A549 (cell line): ENCODE measurements at regions not wholly inside any gene's neighbourhood (a gene's known extent, or its start where the extent isn't known, plus 50 kb on each side); places are given as distances from the start of the nearest gene placed in this dataset.

Experiments used
- ATAC-seq, 2 experiments: fragments of 200-7000 bp in 1 of 2; fragments of >200 bp in 1 of 2; cut with Nextera tagmentation in 1 of 2; cut with Tn5 transposase in 1 of 2; 3 replicates each; pipeline versions ENCODE4 v1.8.0 to v1.9.1; 2018 to 2020; ENCODE audit warnings: mild to moderate bottlenecking in 1 of 2, moderate library complexity in 1 of 2
- CTCF ChIA-PET: fragments of 300-600 bp; sonication (Branson Sonifier 250); formaldehyde crosslinking; extraction: SDS; loops from one replicate; lab custom pipeline; 2021; ENCODE audit warnings: antibody characterized with exemption, inconsistent platforms; lab: Yijun Ruan, JAX
- POLR2A ChIA-PET: fragments of 350-600 bp; formaldehyde crosslinking; extraction: SDS; loops from one replicate; lab custom pipeline; 2021; ENCODE audit warnings: antibody characterized with exemption, inconsistent platforms; lab: Yijun Ruan, JAX
- DNase-seq, 2 experiments: peaks; one replicate each; pipeline versions ENCODE4 v3.0.0 to v3.0.0-alpha.2; 2011 to 2016; ENCODE audit warnings: low read depth in 1 of 2, low spot score in 1 of 2
- FAIRE-seq: peaks from 2 replicates; lab custom pipeline; 2011; peaks lifted over from hg19 to GRCh38; lab: Jason Lieb, UNC
- H3K27ac ChIP-seq, 2 experiments: fragments of >200 bp; sonication (Bioruptor Twin); formaldehyde crosslinking; 3 replicates each; pipeline ENCODE4 v1.5.1; 2016 to 2017
- H3K4me1 ChIP-seq: fragments of >200 bp; sonication (Bioruptor Twin); formaldehyde crosslinking; 3 replicates; pipeline ENCODE4 v1.6.1; 2016
- H3K4me2 ChIP-seq: fragments of >200 bp; sonication (Bioruptor Twin); formaldehyde crosslinking; 3 replicates; pipeline ENCODE4 v1.6.1; 2016
- H3K4me3 ChIP-seq: fragments of >200 bp; sonication (Bioruptor Twin); formaldehyde crosslinking; 3 replicates; pipeline ENCODE4 v1.5.1; 2016
- H3K9me3 ChIP-seq: fragments of >200 bp; sonication (Bioruptor Twin); formaldehyde crosslinking; 3 replicates; pipeline ENCODE4 v1.6.1; 2016
- BHLHE40 ChIP-seq: IDR thresholded peaks from 2 replicates; pipeline ENCODE4 v1.6.1; 2012; ENCODE audit warnings: low read depth, low read length, inconsistent platforms
- CHD2 ChIP-seq: fragments of 150-350 bp; IDR thresholded peaks from 2 replicates; pipeline ENCODE4 v1.6.1; 2014; ENCODE audit warnings: low read length; ENCODE audit not compliant: partially characterized antibody
- CHD4 ChIP-seq: fragments of 200-600 bp; sonication (generic); IDR thresholded peaks from 2 replicates; pipeline ENCODE4 v1.6.1; 2016; ENCODE audit warnings: antibody characterized with exemption, mild to moderate bottlenecking, borderline replicate concordance
- EP300 ChIP-seq, 2 experiments: fragments of >200 bp; sonication (Bioruptor Twin); formaldehyde crosslinking; IDR thresholded peaks; 2 replicates in 1 of 2; 3 replicates in 1 of 2; pipeline ENCODE4 v1.6.1; 2016 to 2017
- FOSL2 ChIP-seq, 2 experiments: fragments of 450-650 bp in 1 of 2; fragments of >200 bp in 1 of 2; sonication (Bioruptor Twin) in 1 of 2; formaldehyde crosslinking; IDR thresholded peaks; 2 replicates each; pipeline versions ENCODE4 v1.5.0 to v1.6.1; 2016 to 2020; ENCODE audit warnings: mild to moderate bottlenecking in 1 of 2, moderate library complexity in 1 of 2
- HEYL ChIP-seq: fragments of 250-450 bp; sonication (Bioruptor Pico); IDR thresholded peaks from 2 replicates; pipeline ENCODE4 v1.8.0; 2021; ENCODE audit warnings: mild to moderate bottlenecking, moderate library complexity
- HOXA7 ChIP-seq: fragments of 250-450 bp; sonication (Bioruptor Pico); IDR thresholded peaks from 2 replicates; pipeline ENCODE4 v1.5.0; 2020; ENCODE audit warnings: mild to moderate bottlenecking, moderate library complexity
- HOXB13 ChIP-seq: fragments of 250-450 bp; sonication (Bioruptor Pico); IDR thresholded peaks from 2 replicates; pipeline ENCODE4 v1.5.0; 2020; ENCODE audit warnings: low read depth, mild to moderate bottlenecking, moderate library complexity
- HOXB5 ChIP-seq: fragments of 250-450 bp; sonication (Bioruptor Pico); IDR thresholded peaks from 2 replicates; pipeline ENCODE4 v1.5.0; 2020; ENCODE audit warnings: mild to moderate bottlenecking, moderate library complexity
- JUN ChIP-seq, 2 experiments: fragments of >200 bp; sonication (Bioruptor Twin); formaldehyde crosslinking; IDR thresholded peaks; 2 replicates in 1 of 2; 3 replicates in 1 of 2; pipeline ENCODE4 v1.6.1; 2016 to 2017
- JUNB ChIP-seq: fragments of >200 bp; sonication (Bioruptor Twin); formaldehyde crosslinking; IDR thresholded peaks from 2 replicates; pipeline ENCODE4 v1.6.1; 2016
- KDM1A ChIP-seq: fragments of 200-600 bp; sonication (generic); IDR thresholded peaks from 2 replicates; pipeline ENCODE4 v1.6.1; 2016; ENCODE audit warnings: low read depth, mild to moderate bottlenecking
- KDM5A ChIP-seq: fragments of 200-600 bp; sonication (generic); IDR thresholded peaks from 2 replicates; pipeline ENCODE4 v1.6.1; 2016; ENCODE audit warnings: antibody characterized with exemption, mild to moderate bottlenecking
- MAZ ChIP-seq: fragments of 150-350 bp; IDR thresholded peaks from 2 replicates; pipeline ENCODE4 v1.6.1; 2014; ENCODE audit warnings: antibody characterized with exemption, low read depth, low read length, borderline replicate concordance
- NFE2L2 ChIP-seq: fragments of 150-350 bp; conservative IDR thresholded peaks from 2 replicates; pipeline ENCODE4 v1.6.1; 2014; ENCODE audit warnings: low read length
- RNF2 ChIP-seq: fragments of 200-600 bp; sonication (generic); IDR thresholded peaks from 2 replicates; pipeline ENCODE4 v1.6.1; 2016; ENCODE audit warnings: low read depth, mild to moderate bottlenecking, antibody characterized with exemption, moderate library complexity, borderline replicate concordance
- ZC3H11A ChIP-seq: fragments of 450-650 bp; IDR thresholded peaks from 2 replicates; pipeline ENCODE4 v1.6.1; 2014; ENCODE audit warnings: antibody characterized with exemption, mild to moderate bottlenecking
- ZFP36 ChIP-seq: fragments of 450-650 bp; IDR thresholded peaks from 2 replicates; pipeline ENCODE4 v1.6.1; 2014; ENCODE audit warnings: borderline replicate concordance; ENCODE audit not compliant: partially characterized antibody
- ZNF302 ChIP-seq: fragments of 250-450 bp; sonication (Bioruptor Pico); IDR thresholded peaks from 2 replicates; pipeline ENCODE4 v1.9.0; 2021; ENCODE audit warnings: inconsistent platforms, mild to moderate bottlenecking, moderate library complexity
- WGBS: methylation state at CpG from one replicate; pipeline ENCODE4 v1.1.6; 2017; ENCODE audit errors: missing lambda C conversion rate; 5-methylcytosine and 5-hydroxymethylcytosine counted together
- TF ChIP-seq, protein P1 (sequence below): fragments of >200 bp; sonication (Bioruptor Twin); formaldehyde crosslinking; IDR thresholded peaks from 3 replicates; pipeline ENCODE4 v1.5.1; 2016
- TF ChIP-seq, protein P2 (sequence below): fragments of >200 bp; sonication (Bioruptor Twin); formaldehyde crosslinking; IDR thresholded peaks from 3 replicates; pipeline ENCODE4 v1.6.1; 2016
- TF ChIP-seq, protein P3 (sequence below): fragments of 450-650 bp; IDR thresholded peaks from 2 replicates; pipeline ENCODE4 v1.6.1; 2014; ENCODE audit warnings: antibody characterized with exemption
- TF ChIP-seq, protein P4 (sequence below): IDR thresholded peaks from 2 replicates; pipeline ENCODE4 v1.6.1; 2012

DNA sequence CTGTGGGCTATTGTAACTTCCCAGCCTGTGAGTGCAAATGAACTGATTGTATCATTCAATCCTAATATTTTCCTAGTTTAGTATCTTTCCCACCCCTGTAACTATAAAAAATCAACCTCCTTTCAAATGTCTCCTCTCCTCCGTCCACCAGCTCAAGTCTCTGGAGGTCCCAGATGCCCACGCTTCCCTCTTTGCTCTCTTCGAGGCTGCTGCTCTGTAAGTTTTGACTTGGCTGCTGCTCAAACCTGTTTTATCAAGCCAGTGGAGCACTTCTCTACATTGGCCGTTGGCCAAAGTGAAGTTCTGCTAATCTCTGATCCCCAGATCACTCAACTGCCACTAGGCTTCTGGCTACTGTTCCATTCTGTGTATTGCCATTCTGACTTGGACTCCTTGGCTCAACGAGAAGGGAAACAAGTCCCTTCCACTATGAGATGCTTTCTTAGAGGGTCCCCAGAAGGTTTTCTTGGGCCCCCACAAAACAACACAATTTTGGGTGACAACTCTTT, 60.7 kb upstream of the RAPGEF2 start:
- Histone ChIP-seq H3K4me2 (no peak overlapping the region), H3K4me1 (no peaks in the 10 kb centered on the region), H3K4me3 (no peak overlapping the region), H3K9me3 (no peaks in the 10 kb centered on the region)
- DNase-seq (no peak), FAIRE-seq (no peak)
- POLR2A ChIA-PET, result no interaction called here
- 48% methylated on average over 5 of the region's 5 CpGs for WGBS
- no peak for TF ChIP-seq JUN (IDR thresholded peaks at IDR 0.05)
- TF ChIP-seq, protein P1, sequence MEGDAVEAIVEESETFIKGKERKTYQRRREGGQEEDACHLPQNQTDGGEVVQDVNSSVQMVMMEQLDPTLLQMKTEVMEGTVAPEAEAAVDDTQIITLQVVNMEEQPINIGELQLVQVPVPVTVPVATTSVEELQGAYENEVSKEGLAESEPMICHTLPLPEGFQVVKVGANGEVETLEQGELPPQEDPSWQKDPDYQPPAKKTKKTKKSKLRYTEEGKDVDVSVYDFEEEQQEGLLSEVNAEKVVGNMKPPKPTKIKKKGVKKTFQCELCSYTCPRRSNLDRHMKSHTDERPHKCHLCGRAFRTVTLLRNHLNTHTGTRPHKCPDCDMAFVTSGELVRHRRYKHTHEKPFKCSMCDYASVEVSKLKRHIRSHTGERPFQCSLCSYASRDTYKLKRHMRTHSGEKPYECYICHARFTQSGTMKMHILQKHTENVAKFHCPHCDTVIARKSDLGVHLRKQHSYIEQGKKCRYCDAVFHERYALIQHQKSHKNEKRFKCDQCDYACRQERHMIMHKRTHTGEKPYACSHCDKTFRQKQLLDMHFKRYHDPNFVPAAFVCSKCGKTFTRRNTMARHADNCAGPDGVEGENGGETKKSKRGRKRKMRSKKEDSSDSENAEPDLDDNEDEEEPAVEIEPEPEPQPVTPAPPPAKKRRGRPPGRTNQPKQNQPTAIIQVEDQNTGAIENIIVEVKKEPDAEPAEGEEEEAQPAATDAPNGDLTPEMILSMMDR, result no peak
- TF ChIP-seq CHD4, result no peak
- TF ChIP-seq KDM5A, result no peak
- no peak for TF ChIP-seq HEYL (CRISPR knock-in tag)
- TF ChIP-seq MAZ, result no peak
- TF ChIP-seq HOXB13 (CRISPR knock-in tag), result no peak
- TF ChIP-seq, protein P2, sequence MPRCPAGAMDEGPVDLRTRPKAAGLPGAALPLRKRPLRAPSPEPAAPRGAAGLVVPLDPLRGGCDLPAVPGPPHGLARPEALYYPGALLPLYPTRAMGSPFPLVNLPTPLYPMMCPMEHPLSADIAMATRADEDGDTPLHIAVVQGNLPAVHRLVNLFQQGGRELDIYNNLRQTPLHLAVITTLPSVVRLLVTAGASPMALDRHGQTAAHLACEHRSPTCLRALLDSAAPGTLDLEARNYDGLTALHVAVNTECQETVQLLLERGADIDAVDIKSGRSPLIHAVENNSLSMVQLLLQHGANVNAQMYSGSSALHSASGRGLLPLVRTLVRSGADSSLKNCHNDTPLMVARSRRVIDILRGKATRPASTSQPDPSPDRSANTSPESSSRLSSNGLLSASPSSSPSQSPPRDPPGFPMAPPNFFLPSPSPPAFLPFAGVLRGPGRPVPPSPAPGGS, result no peak
- TF ChIP-seq ZFP36, result no peak
- TF ChIP-seq JUNB, result no peak
- no peak for TF ChIP-seq FOSL2 (IDR thresholded peaks at IDR 0.05)
- TF ChIP-seq FOSL2 (CRISPR knock-in tag; IDR thresholded peaks at IDR 0.05), result no peak
- TF ChIP-seq CHD2, result no peak
- TF ChIP-seq, all 56 proteins: peak for 0
- H3K27ac ChIP-seq, result no peak overlapping the region
- ATAC-seq, result no peak
- CTCF ChIA-PET, result no interaction called here

DNA sequence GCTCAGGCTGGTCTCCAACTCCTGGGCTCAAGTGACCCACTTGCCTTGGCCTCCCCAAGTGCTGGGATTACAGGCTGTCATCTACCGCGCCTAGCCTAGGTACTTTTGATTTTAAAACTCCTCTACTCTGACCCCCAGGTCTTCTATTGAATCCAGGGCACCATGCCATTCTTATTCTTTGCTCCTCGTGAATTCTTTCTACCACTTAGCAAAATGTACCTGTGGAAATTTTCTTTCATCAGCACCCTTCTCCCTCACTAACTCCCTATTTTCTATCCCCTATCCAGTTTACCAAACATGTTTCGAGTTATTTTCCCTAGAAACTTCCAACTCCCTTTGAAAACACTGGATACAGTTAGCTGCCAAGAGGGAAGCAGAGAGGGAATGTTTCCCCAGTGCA, 60.0 kb upstream of the RAPGEF2 start:
- POLR2A ChIA-PET, result no interaction called here
- no peaks in the 10 kb centered on the region for H3K9me3 ChIP-seq
- TF ChIP-seq NFE2L2, result no peak
- no peak for TF ChIP-seq JUN (IDR thresholded peaks at IDR 0.05)
- no peak for TF ChIP-seq HOXB5
- TF ChIP-seq ZNF302 (CRISPR knock-in tag), result no peak
- no peak for TF ChIP-seq CHD4
- TF ChIP-seq EP300 (IDR thresholded peaks at IDR 0.05), result no peak
- no peak for TF ChIP-seq RNF2
- TF ChIP-seq, protein P3, sequence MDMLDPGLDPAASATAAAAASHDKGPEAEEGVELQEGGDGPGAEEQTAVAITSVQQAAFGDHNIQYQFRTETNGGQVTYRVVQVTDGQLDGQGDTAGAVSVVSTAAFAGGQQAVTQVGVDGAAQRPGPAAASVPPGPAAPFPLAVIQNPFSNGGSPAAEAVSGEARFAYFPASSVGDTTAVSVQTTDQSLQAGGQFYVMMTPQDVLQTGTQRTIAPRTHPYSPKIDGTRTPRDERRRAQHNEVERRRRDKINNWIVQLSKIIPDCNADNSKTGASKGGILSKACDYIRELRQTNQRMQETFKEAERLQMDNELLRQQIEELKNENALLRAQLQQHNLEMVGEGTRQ, result no peak
- no peak for TF ChIP-seq BHLHE40
- TF ChIP-seq KDM1A, result no peak
- no peak for TF ChIP-seq FOSL2 (IDR thresholded peaks at IDR 0.05)
- TF ChIP-seq FOSL2 (CRISPR knock-in tag; IDR thresholded peaks at IDR 0.05), result no peak
- TF ChIP-seq, protein P4, sequence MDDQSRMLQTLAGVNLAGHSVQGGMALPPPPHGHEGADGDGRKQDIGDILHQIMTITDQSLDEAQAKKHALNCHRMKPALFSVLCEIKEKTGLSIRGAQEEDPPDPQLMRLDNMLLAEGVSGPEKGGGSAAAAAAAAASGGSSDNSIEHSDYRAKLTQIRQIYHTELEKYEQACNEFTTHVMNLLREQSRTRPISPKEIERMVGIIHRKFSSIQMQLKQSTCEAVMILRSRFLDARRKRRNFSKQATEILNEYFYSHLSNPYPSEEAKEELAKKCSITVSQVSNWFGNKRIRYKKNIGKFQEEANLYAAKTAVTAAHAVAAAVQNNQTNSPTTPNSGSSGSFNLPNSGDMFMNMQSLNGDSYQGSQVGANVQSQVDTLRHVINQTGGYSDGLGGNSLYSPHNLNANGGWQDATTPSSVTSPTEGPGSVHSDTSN, result no peak
- no peak for TF ChIP-seq ZC3H11A
- no peak for TF ChIP-seq HOXA7 (CRISPR knock-in tag)
- TF ChIP-seq, protein P2, result no peak
- CTCF ChIA-PET, result no interaction called here
- no peak overlapping the region for H3K4me2 ChIP-seq
- WGBS, result 88% methylated on average over 4 of the region's 4 CpGs
- 0 out of 3 replicates have a peak, but pooled peaks cover 5% of the 10 kb centered on the region for H3K4me1 ChIP-seq
- ATAC-seq (no peak), DNase-seq (no peak), FAIRE-seq (no peak)
- no peak overlapping the region for H3K4me3 ChIP-seq
- H3K27ac ChIP-seq, result no peak overlapping the region
